GM13977 (cell line): ENCODE measurements at regions not wholly inside any gene's neighbourhood (a gene's known extent, or its start where the extent isn't known, plus 50 kb on each side); places are given as distances from the start of the nearest gene placed in this dataset.
"Not testable (repeated sequence)": the region's sequence is repeated elsewhere in the genome, so short reads cannot be mapped to it uniquely, and the experiment has no call there.

Experiments used
- DNase-seq: peaks from one replicate; pipeline ENCODE4 v3.0.0; 2012; ENCODE audit warnings: low spot score
- in situ Hi-C: fragments of 300-500 bp; cut with MboI; formaldehyde crosslinking; loops from one replicate; pipeline ENCODE4 v1.12.0; 2022; ENCODE audit warnings: low sequenced_read_pairs, low pct_unique_long_range_greater_than_20kb, mixed read lengths, inconsistent platforms; ENCODE audit not compliant: unreplicated experiment
- TF ChIP-seq, protein P1 (sequence below): IDR thresholded peaks from 2 replicates; pipeline ENCODE4 v1.5.1; 2012; ENCODE audit warnings: mild to moderate bottlenecking, control low read depth; ENCODE audit not compliant: insufficient read depth; ENCODE audit errors: extremely low read depth, missing control alignments

GRCh38 chr12:83434600-83434999 is 747.9 kb downstream of the TMTC2 start:
- no peak for DNase-seq
- in situ Hi-C loops = no loop called here
- TF ChIP-seq, protein P1, sequence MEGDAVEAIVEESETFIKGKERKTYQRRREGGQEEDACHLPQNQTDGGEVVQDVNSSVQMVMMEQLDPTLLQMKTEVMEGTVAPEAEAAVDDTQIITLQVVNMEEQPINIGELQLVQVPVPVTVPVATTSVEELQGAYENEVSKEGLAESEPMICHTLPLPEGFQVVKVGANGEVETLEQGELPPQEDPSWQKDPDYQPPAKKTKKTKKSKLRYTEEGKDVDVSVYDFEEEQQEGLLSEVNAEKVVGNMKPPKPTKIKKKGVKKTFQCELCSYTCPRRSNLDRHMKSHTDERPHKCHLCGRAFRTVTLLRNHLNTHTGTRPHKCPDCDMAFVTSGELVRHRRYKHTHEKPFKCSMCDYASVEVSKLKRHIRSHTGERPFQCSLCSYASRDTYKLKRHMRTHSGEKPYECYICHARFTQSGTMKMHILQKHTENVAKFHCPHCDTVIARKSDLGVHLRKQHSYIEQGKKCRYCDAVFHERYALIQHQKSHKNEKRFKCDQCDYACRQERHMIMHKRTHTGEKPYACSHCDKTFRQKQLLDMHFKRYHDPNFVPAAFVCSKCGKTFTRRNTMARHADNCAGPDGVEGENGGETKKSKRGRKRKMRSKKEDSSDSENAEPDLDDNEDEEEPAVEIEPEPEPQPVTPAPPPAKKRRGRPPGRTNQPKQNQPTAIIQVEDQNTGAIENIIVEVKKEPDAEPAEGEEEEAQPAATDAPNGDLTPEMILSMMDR = no peak

DNA sequence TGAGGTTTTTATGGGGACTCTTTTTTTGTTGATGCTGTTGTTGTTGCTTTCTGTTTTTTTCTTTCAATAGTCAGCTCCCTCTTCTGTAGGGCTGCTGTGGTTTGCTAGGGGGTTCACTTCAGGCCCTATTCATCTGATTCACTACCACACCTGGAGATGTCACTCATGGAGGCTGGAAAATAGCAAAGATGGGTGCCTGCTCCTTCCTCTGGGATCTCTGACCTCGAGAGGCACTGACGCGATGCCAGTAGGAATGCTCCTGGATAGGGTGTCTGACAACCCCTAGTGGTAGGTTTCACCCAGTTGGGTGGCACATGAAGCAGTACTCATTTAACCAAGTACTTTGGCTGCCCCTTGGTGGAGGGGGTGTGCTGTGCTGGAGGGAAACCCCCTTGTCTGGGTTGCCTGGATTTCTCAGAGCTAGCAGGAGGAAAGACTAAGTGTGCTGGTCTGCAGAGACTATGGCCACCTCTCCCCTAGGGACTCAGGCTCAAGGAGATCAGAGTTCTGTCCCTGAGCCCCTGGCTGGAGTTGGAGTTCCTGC is 745.5 kb downstream of the TMTC2 start:
- in situ Hi-C loops = no loop called here
- DNase-seq = no peak
- TF ChIP-seq, protein P1 = no peak

DNA sequence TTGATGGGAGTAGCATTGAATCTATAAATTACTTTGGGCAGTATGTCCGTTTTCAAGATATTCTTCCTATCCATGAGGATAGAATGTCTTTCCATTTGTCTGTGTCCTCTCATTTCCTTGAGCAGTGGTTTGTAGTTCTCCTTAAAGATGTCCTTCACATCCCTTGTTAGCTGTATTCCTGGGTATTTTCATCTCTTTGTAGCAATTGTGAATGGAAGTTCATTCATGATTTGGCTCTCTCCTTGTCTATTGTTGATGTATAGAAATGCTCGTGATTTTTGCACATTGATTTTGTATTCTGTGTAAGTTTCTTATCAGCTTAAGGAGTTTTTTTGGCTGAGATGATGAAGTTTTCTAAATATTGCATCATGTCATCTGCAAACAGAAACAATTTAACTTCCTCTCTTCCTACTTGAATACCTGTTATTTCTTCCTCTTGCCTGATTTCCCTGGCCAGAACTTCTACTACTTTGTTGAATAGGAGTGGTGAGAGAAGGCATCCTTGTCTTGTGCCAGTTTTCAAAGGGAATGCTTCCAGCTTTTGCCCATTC is 741.0 kb downstream of the TMTC2 start:
- in situ Hi-C loops, DNase-seq: not testable (repeated sequence)

DNA sequence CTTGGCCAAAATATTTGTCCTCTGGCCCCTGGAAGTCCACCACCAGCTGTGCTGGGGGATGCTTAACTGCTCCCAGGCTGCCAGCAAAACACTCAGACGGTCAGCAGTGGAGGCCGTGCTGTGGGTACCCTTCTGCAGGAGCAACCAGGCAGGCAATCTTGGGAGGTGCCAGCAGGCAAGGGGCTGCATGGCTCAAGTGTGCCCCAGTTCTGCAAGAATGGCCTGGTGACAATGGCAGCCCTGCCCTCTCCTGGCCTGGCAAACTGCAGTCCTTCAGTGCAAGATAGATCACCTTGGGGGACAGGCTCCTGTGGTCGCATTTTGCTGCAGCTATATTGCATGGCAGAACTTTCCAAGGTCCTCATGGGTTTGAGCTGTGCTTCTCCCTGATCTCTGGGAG is 728.3 kb downstream of the TMTC2 start:
- no peak for DNase-seq
- in situ Hi-C loops = no loop called here
- TF ChIP-seq, protein P1 = no peak

- DNase-seq = no peak
- TF ChIP-seq, protein P1 = no peak
- in situ Hi-C loops = no loop called here
Measured at GRCh38 chr12:83408851-83409250, 722.1 kb downstream of the TMTC2 start.

- in situ Hi-C loops = no loop called here
Measured at GRCh38 chr12:83408146-83408545, 721.4 kb downstream of the TMTC2 start.

GRCh38 chr12:83404521-83404920 is 717.8 kb downstream of the TMTC2 start:
- TF ChIP-seq, protein P1 = no peak
- DNase-seq = no peak
- in situ Hi-C loops = no loop called here

More at GRCh38 chr12:83408146-83408545, 721.4 kb downstream of the TMTC2 start:
- no peak for DNase-seq
- TF ChIP-seq, protein P1 = no peak
